ENCODE measurements at regions not wholly inside any gene's neighbourhood (a gene's known extent, or its start where the extent isn't known, plus 50 kb on each side); places are given as distances from the start of the nearest gene placed in this dataset.

DNA sequence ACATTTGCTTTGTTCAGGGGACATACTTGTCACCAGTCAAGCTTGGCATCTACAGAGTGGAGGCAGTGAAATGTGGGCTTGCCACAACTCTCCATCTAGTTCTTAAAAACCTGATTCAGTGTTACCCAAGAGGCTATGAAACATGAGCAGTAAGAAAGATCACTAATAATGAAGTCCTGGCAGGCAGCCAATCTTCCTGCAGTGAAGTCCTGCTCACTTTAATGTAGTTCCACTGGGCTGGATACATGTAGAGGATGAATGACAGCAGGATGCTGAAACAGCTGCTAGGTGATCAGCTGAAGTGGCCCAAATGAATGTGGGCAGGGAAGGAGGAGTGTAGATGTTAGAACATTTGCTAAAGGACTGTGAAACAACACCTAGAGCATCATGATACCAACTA, 1213.1 kb downstream of the OLFM4 start:
- TF ChIP-seq, protein P1, sequence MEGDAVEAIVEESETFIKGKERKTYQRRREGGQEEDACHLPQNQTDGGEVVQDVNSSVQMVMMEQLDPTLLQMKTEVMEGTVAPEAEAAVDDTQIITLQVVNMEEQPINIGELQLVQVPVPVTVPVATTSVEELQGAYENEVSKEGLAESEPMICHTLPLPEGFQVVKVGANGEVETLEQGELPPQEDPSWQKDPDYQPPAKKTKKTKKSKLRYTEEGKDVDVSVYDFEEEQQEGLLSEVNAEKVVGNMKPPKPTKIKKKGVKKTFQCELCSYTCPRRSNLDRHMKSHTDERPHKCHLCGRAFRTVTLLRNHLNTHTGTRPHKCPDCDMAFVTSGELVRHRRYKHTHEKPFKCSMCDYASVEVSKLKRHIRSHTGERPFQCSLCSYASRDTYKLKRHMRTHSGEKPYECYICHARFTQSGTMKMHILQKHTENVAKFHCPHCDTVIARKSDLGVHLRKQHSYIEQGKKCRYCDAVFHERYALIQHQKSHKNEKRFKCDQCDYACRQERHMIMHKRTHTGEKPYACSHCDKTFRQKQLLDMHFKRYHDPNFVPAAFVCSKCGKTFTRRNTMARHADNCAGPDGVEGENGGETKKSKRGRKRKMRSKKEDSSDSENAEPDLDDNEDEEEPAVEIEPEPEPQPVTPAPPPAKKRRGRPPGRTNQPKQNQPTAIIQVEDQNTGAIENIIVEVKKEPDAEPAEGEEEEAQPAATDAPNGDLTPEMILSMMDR (conservative IDR thresholded peaks at IDR 0.05; ENCODE audit: low read depth, low read length) = no peak
- TF ChIP-seq EZH2 (IDR thresholded peaks at IDR 0.05; ENCODE audit: borderline replicate concordance, low read depth, low read length, poor library complexity, severe bottlenecking) = no peak
